NCI-H2171 treated with DMSO at 0.1 percent for 48 hours (cell line): ENCODE measurements at regions not wholly inside any gene's neighbourhood (a gene's known extent, or its start where the extent isn't known, plus 50 kb on each side); places are given as distances from the start of the nearest gene placed in this dataset.

Experiments used
- DNase-seq: peaks from one replicate; lab custom pipeline; 2025; lab: John Stamatoyannopoulos, UW

GRCh38 chr9:86893811-86894490, 53.4 kb downstream of the GAS1 start:
- DNase-seq = no peak

- no peak for DNase-seq
Observed at GRCh38 chr9:86892576-86892975, 54.7 kb downstream of the GAS1 start.

- DNase-seq = no peak
Observed at GRCh38 chr9:86891886-86892437, 55.3 kb downstream of the GAS1 start.

GRCh38 chr9:86891091-86891490, 56.2 kb downstream of the GAS1 start:
- peak; percentile 20 for DNase-seq

GRCh38 chr9:86885232-86885631, 62.1 kb downstream of the GAS1 start:
- DNase-seq = no peak

DNA sequence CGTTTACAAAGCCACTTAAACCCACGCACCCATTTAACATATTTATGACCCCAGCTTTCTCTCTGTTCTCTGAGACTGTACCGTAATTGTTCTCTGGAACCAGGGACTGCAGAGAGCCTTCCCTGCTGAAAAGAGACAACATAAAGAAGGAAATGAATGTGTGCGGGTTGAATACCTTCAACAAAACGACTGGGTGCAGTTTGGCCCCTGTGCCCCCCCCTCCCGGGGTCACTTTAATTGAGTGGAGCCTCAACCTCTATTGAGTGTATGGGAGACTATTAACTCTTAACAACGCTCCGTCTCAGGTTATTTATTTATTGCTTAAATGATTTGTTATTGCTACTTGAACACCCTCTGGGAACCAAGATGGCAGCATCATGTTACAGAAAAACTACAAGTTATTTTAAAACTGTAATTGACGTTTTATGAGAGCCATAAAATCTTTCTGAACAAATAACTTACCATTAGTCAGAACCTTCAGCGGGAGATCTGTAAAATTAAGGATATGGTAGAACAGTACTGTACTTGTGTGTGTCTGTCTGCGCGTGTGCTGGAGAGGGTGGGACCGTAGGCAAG, 70.6 kb downstream of the GAS1 start:
- no peak for DNase-seq

GRCh38 chr9:86868616-86869015, 78.7 kb downstream of the GAS1 start:
- no peak for DNase-seq

DNA sequence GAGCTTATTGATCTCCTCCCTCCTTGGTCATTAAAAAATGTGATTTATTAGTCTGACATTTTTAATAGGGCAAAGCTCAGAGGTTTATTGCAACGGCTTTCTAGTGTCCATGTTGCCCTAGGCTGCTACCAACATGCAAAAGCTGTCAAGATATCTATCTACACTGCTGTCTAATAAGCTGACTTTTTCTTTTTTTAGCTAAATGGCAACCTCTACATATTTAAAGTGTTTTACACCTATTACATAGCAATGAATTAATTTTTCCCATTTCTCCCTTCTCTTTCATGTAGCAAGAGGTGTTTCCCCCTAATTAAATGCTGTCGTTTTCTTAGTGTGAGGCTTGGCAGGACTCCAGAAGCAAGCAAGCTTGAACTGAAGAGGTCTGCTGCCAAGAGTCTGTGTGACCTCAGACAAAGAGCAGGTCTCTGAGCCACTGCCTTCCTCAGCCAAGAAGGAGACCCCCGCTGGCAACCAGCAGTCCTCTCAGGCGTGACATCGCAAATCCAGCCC, 79.4 kb downstream of the GAS1 start:
- peak; percentile 73 for DNase-seq

DNA sequence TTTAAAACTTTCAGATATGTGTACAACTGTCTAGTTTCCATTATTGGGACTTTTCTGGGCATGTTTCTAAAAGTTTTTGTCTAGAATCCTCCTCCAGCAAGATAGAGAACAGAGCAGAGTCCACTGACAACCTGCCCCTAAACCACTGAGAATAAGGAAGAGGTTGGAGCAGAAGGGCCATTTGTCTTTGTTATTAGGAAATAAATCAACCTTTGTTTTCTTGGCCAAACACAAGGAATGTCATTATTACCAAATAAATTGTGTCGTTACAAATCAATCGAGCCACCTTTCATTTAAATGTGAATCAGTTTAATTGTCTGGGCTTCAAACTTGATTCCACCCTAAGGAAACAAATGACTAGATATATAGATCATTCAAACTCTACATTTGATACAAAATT, 81.4 kb downstream of the GAS1 start:
- DNase-seq = no peak

DNA sequence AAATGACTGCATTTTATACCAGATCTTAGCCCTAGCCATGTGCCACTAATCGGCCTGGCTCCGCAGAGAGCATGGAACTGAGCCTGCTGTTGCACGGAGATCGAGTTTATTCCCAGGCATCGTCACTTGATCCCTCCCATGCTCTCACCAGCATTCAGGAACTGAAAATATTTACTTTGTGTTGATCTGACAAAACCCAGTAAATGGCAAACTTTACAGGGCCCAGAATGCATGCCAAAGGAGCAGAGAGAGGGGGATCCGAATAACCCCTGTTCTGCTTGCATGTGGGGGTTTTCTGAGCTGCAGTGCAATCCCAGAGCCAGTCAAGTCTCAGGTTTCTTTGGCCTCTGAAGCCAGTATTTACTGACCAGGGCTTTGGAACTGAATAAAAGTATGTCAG, 87.3 kb downstream of the GAS1 start:
- peak; percentile 22 for DNase-seq

- DNase-seq = no peak
Observed at GRCh38 chr9:86859056-86859455, 88.2 kb downstream of the GAS1 start.

GRCh38 chr9:86858009-86858408, 89.3 kb downstream of the GAS1 start:
- DNase-seq = peak; percentile 33

GRCh38 chr9:86856259-86856658, 91.0 kb downstream of the GAS1 start:
- no peak for DNase-seq

DNA sequence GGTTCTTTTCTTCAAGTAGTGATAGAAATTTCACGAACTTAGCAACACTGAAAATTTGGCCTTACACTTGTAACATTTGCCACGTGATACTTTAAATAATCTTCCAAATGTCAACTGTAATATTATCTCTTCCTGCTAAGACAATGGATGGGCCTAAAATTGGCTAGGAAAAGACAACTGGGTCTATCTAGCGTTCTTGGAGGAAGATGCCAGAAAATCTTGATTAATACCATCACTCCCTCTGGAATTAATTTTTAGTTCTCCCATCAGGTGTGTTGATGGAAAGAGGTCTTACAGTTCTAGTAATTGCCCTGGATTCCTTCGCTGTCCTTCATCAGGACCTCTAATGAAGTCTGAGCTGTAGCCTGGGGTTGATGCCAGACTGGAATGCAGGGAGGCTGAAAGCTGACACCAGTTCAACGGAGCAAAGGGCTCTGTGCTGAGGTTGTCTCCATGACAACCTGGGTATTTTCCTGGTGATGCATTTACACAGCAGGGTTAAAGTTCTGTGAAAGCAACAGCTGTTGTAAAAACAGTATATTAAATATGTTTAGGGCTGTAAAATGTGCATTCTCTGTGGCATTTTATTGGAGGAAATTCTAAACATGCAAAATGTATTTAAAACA, 92.3 kb downstream of the GAS1 start:
- peak; percentile 98 for DNase-seq

DNA sequence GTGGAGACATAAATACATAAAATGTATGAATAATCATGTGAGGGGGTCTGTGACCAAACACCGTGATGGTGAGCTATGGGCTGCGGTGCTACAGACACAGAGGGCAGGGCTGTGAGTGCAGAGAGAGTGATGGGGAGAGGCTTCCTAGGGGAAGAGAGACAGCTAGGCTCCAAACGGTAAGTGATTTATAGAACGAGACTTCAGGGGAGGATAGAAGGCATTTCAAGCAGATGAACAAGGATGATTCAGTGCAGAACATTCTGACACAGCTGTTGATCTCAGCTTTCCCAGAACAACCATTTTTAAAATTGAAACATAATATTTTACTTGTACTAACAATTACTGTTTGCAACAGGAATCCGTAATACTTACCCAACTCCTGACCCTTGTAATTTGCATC, 100.7 kb downstream of the GAS1 start:
- DNase-seq = no peak

DNA sequence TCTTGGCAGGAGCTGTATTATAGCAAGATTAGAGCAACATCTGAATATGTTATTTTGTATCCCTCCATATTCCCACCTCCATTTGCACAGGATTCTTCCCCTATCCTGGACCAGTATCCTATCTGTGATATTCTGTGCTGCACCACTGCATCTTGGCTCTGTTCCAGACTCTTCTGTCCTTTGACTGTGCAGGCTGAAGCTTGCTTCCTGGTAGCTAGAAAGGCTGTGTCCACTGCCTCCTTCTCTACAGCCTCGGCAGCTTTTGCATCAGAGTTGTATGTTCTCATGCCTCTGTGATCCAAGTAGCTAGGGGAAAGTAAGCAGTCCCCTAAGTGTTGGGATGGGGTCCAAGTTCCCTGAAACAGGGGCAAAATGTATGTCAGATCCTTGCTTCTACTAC, 104.1 kb downstream of the GAS1 start:
- peak; percentile 22 for DNase-seq

DNA sequence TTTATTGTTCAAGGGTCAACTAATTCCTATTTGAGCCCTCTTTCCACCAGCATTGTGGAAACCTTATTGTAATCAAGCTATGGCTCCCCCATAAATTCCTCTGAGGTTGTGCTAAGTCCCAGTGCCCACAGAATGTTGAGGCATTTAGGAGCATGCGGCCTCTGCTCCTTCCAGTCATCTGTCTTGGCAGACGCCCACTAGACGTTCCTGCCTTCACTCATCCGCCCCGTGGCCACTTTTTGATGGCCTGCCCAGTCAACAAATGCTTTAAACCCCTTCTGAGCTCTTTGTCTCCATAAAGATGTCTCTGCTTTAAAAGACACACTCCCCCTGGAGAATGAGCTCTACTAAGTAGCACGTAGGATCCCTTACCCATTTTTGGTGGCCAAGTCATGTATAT, 104.7 kb downstream of the GAS1 start:
- no peak for DNase-seq

- no peak for DNase-seq
Observed at GRCh38 chr9:86839522-86839921, 107.8 kb downstream of the GAS1 start.

- DNase-seq = peak; percentile 6
Observed at GRCh38 chr9:86838519-86839497, 108.5 kb downstream of the GAS1 start.

GRCh38 chr9:86837345-86837744, 110.0 kb downstream of the GAS1 start:
- no peak for DNase-seq

DNA sequence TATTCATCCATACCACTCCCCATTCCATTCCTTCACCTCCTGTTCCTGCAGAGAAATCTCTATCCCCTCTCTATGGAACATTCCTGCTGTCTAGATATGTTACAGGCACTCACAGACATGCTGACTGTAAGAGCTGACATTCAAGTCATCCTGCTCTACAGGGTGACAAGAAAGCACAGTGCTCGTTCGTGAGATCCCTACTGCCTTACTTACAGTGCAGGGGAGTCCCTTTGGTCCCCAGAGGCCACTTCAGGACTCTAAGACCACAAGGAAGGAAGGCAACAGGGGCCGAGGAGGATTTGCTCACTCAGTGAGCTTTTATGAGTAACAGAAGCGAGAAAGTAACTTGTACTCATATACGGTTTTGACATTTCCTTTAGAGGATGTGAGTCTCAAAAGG, 110.5 kb downstream of the GAS1 start:
- no peak for DNase-seq

- DNase-seq = no peak
Observed at GRCh38 chr9:86836266-86836665, 111.0 kb downstream of the GAS1 start.
